Stimulated activated CD4-positive, alpha-beta T cell treated with anti-CD3 and anti-CD28 coated beads, Interleukin-15, amount 100 ng/mL, for 1 hour (primary cell): ENCODE measurements at regions not wholly inside any gene's neighbourhood (a gene's known extent, or its start where the extent isn't known, plus 50 kb on each side); places are given as distances from the start of the nearest gene placed in this dataset.

Source experiments
- DNase-seq, 2 donors: peaks; one replicate each; pipeline ENCODE4 v3.0.0-alpha.2; 2020; ENCODE audit warnings: low read depth in 1 of 2, low spot score in 1 of 2

- no peak for DNase-seq
Measured at GRCh38 chr22:48858856-48859255, 968.8 kb downstream of the BRD1 start.

GRCh38 chr22:48858121-48858520, 969.6 kb downstream of the BRD1 start:
- DNase-seq, result no peak

GRCh38 chr22:48857202-48857805, 970.4 kb downstream of the BRD1 start:
- DNase-seq, result no peak

- no peak for DNase-seq
Measured at GRCh38 chr22:48856308-48856615, 971.4 kb downstream of the BRD1 start.

- no peak for DNase-seq
Measured at GRCh38 chr22:48855593-48856307, 971.9 kb downstream of the BRD1 start.

- no peak for DNase-seq
Measured at GRCh38 chr22:48855013-48855412, 972.7 kb downstream of the BRD1 start.

- DNase-seq, result no peak
Measured at GRCh38 chr22:48853627-48854240, 973.9 kb downstream of the BRD1 start.

- DNase-seq, result no peak
Measured at GRCh38 chr22:48851933-48852549, 975.6 kb downstream of the BRD1 start.

GRCh38 chr22:48850658-48851287, 976.9 kb downstream of the BRD1 start:
- DNase-seq, result no peak

- no peak for DNase-seq
Measured at GRCh38 chr22:48849963-48850657, 977.6 kb downstream of the BRD1 start.

- DNase-seq, result no peak
Measured at GRCh38 chr22:48849219-48849912, 978.3 kb downstream of the BRD1 start.

GRCh38 chr22:48846200-48846599, 981.5 kb downstream of the BRD1 start:
- no peak for DNase-seq

- no peak for DNase-seq
Measured at GRCh38 chr22:48845356-48845936, 982.2 kb downstream of the BRD1 start.

GRCh38 chr22:48844056-48844675, 983.5 kb downstream of the BRD1 start:
- no peak for DNase-seq

GRCh38 chr22:48843640-48844039, 984.0 kb downstream of the BRD1 start:
- DNase-seq, result no peak

GRCh38 chr22:48842976-48843375, 984.7 kb downstream of the BRD1 start:
- DNase-seq, result no peak

- DNase-seq, result no peak
Measured at GRCh38 chr22:48842583-48842945, 985.1 kb downstream of the BRD1 start.

GRCh38 chr22:48841881-48842582, 985.6 kb downstream of the BRD1 start:
- no peak for DNase-seq
